Adrenal gland (tissue), 9 donors: ENCODE measurements at regions not wholly inside any gene's neighbourhood (a gene's known extent, or its start where the extent isn't known, plus 50 kb on each side); places are given as distances from the start of the nearest gene placed in this dataset.

ENCODE experiments used
- DNase-seq, 7 donors: peaks; one replicate each; pipeline ENCODE4 v3.0.0-alpha.2; 2019 to 2020
- H3K27ac ChIP-seq, 5 donors: fragments of 200-600 bp; sonication (generic) in 4 of 5; 1 replicate in 3 of 5; 2 replicates in 2 of 5; pipeline versions ENCODE4 v1.5.1 to v1.8.0; 2016 to 2020; ENCODE audit warnings: mild to moderate bottlenecking in 1 of 5
- H3K27me3 ChIP-seq: fragments of 200-600 bp; 2 replicates; pipeline ENCODE4 v1.8.0; 2021
- H3K36me3 ChIP-seq, 2 donors: fragments of 200-600 bp; replicated peaks in 1 of 2; 1 replicate in 1 of 2; 2 replicates in 1 of 2; pipeline versions ENCODE4 v1.5.1 to v1.8.0; 2018 to 2022
- H3K4me1 ChIP-seq, 2 donors: fragments of 200-600 bp; replicated peaks in 1 of 2; 1 replicate in 1 of 2; 2 replicates in 1 of 2; pipeline versions ENCODE4 v1.5.1 to v1.8.0; 2018 to 2021
- H3K4me3 ChIP-seq, 4 donors: fragments of 200-600 bp; sonication (generic) in 3 of 4; one replicate each; pipeline ENCODE4 v1.5.1; 2016 to 2018
- H3K9me3 ChIP-seq, 3 donors: fragments of 200-600 bp; sonication (generic) in 1 of 3; replicated peaks in 1 of 3; 1 replicate in 2 of 3; 2 replicates in 1 of 3; pipeline versions ENCODE4 v1.5.1 to v1.8.0; 2016 to 2021
- POLR2A ChIP-seq, 2 donors: fragments of 450-650 bp; IDR thresholded peaks; one replicate each; pipeline ENCODE4 v1.6.1; 2017; ENCODE audit warnings: antibody characterized with exemption in 2 of 2, mild to moderate bottlenecking in 2 of 2, moderate library complexity in 1 of 2
- WGBS, 4 donors: extraction: QIAGEN DNeasy Blood & Tissue Kit in 2 of 4; methylation state at CpG; one replicate each; pipeline versions ENCODE4 v1.1.5 to v1.1.7; 2013 to 2017; 5-methylcytosine and 5-hydroxymethylcytosine counted together
- intact Hi-C, 2 donors: fragments of 100-400 bp; cut with DNase I; formaldehyde crosslinking; loops; one replicate each; pipeline versions ENCODE4 v1.14.1 to v1.15.0; 2022 to 2023
- TF ChIP-seq, protein P1 (sequence below), 6 experiments: fragments of 450-650 bp in 4 of 6; fragments of 200-600 bp in 2 of 6; sonication (generic) in 1 of 6; IDR thresholded peaks; 1 replicate in 5 of 6; 2 replicates in 1 of 6; pipeline versions ENCODE4 v1.5.1 to v1.8.0; 2016 to 2021; ENCODE audit warnings: antibody characterized with exemption in 6 of 6, mild to moderate bottlenecking in 2 of 6, moderate library complexity in 1 of 6
- donor health status: healthy with polysubstance abuse.
- donor health status: Bipolar disorder and iron deficiency.
- donor health status: DM: yes; HTN: yes; CAD: no.
- donor health status: DM: no; HTN: no; CAD: no.
- donor health status: DM: no; HTN: no; CAD: no.

DNA sequence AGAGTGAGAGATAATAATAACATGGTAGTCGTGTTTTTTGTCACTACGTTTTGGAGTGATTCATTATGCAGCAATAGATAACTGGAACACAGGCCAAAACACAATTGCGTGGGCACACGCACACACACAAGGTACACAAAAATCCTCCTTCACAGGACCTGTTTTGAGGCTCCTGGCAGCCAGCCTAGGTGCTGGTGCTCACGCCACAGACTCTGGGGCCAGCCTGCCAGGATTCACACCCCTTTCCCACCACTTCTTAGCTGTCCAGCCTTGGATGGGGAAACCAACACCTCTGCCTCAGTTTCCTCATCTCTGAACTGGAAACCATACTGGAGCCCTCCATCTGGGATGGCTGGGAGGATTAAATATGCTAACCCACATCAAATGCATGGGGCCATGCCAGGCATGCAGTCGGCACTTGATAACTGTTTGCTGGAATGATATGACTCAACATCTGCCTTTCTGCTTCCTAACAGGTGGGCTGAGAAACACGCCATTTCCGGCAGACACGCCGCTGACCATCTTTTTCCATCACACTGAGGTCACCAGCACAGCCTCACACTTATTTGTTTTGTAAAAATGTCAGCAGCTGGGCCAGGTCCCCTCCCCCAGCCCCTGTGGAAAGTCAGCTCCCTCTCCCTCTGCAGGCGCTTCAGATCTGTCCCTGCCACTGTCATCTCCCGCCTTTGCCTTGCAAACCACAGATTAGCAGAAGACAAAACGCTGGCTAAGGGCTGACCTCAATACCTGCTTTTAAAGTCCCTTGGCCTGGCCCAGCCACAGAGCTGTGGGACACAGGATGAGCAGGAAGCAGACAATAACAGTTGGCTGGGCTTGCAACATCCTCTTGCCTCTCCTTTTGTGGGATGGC, 237.5 kb downstream of the BCOR start:
- DNase-seq, result peak in 5 of 7 donors; percentile 24 to 67 (median 25)
- Histone ChIP-seq H3K36me3 (no peaks in the 10 kb centered on the region), H3K27ac (no peak overlapping the region), H3K4me3 (no peak overlapping the region), H3K4me1 (no peaks in the 10 kb centered on the region), H3K9me3 (no peaks in the 10 kb centered on the region), H3K27me3 (peaks cover 8% of the 10 kb centered on the region)
- 36 to 52% (median 49%) methylated on average over 9 to 13 of the region's 13 CpGs for WGBS, 4 donors
- intact Hi-C loops, result no loop called here
- TF ChIP-seq, protein P1, sequence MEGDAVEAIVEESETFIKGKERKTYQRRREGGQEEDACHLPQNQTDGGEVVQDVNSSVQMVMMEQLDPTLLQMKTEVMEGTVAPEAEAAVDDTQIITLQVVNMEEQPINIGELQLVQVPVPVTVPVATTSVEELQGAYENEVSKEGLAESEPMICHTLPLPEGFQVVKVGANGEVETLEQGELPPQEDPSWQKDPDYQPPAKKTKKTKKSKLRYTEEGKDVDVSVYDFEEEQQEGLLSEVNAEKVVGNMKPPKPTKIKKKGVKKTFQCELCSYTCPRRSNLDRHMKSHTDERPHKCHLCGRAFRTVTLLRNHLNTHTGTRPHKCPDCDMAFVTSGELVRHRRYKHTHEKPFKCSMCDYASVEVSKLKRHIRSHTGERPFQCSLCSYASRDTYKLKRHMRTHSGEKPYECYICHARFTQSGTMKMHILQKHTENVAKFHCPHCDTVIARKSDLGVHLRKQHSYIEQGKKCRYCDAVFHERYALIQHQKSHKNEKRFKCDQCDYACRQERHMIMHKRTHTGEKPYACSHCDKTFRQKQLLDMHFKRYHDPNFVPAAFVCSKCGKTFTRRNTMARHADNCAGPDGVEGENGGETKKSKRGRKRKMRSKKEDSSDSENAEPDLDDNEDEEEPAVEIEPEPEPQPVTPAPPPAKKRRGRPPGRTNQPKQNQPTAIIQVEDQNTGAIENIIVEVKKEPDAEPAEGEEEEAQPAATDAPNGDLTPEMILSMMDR (IDR thresholded peaks at IDR 0.05), result no peak
- TF ChIP-seq POLR2A (IDR thresholded peaks at IDR 0.05), result no peak

DNA sequence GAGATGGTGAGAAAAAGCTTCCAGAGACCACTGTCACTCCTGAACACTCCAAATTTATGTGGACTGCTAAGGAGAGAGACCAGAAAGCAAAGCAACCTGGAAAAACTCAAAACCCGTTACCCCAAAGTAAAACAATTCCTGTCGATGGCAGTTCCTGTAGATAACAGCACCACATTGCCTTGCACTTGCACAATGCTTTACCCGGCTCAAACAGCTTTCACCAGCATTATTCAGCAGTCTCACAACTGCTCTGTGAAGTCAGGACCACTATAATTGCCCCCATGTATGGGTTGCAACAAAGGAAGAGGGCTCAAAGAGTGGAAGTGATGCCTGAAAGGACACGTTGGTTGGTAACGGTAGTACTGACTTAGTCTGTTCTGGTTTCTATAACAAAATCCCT, 234.8 kb downstream of the BCOR start:
- no peak for DNase-seq
- Histone ChIP-seq H3K27ac (no peak overlapping the region), H3K9me3 (no peaks in the 10 kb centered on the region), H3K36me3 (no peaks in the 10 kb centered on the region), H3K27me3 (peaks cover 5% of the 10 kb centered on the region), H3K4me3 (no peak overlapping the region), H3K4me1 (no peaks in the 10 kb centered on the region)
- 70 to 86% (median 81%) methylated on average over 5 of the region's 5 CpGs; no CpG with 5 or more reads in 1 of the 4 donors for WGBS, 4 donors
- intact Hi-C loops, result no loop called here
- TF ChIP-seq POLR2A (IDR thresholded peaks at IDR 0.05), result no peak
- TF ChIP-seq, protein P1 (IDR thresholded peaks at IDR 0.05), result no peak

DNA sequence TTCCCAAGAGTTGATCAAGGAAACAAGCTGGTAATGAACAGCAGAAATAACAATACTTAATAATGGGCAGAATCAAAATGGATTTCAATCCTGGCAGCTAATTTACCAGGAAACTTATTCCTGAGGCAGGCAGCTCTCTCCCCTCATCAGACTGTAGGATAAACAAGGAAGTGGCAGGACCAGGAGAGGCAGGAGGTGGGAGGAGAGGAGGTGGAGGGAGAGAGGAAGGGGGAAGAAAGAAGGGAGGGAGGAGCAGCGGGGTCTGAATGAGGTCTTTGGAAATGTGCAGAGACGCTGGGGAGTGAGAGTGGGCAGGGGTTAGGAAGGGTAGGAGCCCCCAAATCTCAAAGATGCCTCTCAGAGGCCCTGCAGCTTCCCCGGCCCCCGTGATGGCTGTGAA, 231.5 kb downstream of the BCOR start:
- no peaks in the 10 kb centered on the region for H3K4me1 ChIP-seq
- WGBS, 4 donors, result 62 to 77% (median 70%) methylated on average over 4 of the region's 4 CpGs
- H3K4me3 ChIP-seq, result no peak overlapping the region
- intact Hi-C loops, result no loop called here
- no peak overlapping the region for H3K27ac ChIP-seq
- no peak for DNase-seq
- H3K36me3 ChIP-seq, result no peaks in the 10 kb centered on the region
- H3K27me3 ChIP-seq, result peaks cover 6% of the 10 kb centered on the region
- TF ChIP-seq POLR2A (IDR thresholded peaks at IDR 0.05), result no peak
- TF ChIP-seq, protein P1 (IDR thresholded peaks at IDR 0.05), result no peak
- no peaks in the 10 kb centered on the region for H3K9me3 ChIP-seq

DNA sequence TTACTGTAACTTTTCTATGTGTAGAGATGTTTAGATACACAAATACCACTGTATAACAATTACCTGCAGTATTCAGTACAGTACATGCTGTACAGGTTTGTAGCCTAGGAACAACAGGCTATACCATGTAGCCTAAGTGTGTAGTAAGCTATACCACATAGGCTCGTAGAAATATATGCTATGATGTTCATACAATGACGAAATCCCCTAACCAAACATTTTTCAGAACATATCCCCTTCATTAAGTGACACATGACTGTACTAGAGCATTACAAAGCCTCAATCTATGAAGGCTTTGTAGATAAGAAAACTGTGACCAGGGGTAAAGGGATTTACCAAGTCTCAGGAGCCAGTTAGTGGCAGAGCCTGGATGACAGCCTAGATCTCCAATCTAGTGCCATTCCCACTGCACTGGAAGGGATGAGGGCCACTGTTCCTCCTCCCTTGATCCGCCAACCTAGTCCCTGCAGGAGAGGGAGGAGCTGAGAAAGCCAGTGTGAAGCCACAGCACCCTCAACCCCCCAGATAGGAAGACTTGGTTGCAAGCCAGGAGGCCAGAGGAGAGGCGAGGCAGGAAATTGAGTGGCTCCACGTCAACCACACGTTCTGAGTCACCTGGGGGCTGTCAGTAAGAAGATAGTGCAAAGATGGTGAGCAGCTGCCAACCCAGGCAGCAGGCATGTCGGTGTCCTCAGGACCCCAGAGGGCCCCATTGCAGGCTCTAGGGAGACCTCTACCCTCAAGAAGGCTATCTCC, 227.7 kb downstream of the BCOR start:
- Histone ChIP-seq H3K4me1 (no peaks in the 10 kb centered on the region), H3K27ac (no peak overlapping the region), H3K9me3 (no peaks in the 10 kb centered on the region), H3K27me3 (peaks cover 6% of the 10 kb centered on the region), H3K4me3 (no peak overlapping the region), H3K36me3 (no peaks in the 10 kb centered on the region)
- WGBS, 4 donors, result 60 to 83% (median 68%) methylated on average over 3 to 7 of the region's 7 CpGs
- intact Hi-C loops, result no loop called here
- no peak for DNase-seq
- TF ChIP-seq, protein P1 (IDR thresholded peaks at IDR 0.05), result no peak
- no peak for TF ChIP-seq POLR2A (IDR thresholded peaks at IDR 0.05)
